ENCODE measurements at regions not wholly inside any gene's neighbourhood (a gene's known extent, or its start where the extent isn't known, plus 50 kb on each side); places are given as distances from the start of the nearest gene placed in this dataset.
A peak's percentile ranks its signal among the peaks of the same experiment; 100 is the strongest.

- no peak for TF ChIP-seq CTCF (IDR thresholded peaks at IDR 0.05)
- TF ChIP-seq EP300 (IDR thresholded peaks at IDR 0.05), result no peak
- no peak for TF ChIP-seq POLR2AphosphoS5 (IDR thresholded peaks at IDR 0.05)
- no peak for TF ChIP-seq POLR2A (IDR thresholded peaks at IDR 0.05)
- Histone ChIP-seq H3K36me3 (no peaks in the 10 kb centered on the region), H3K9me3 (no peaks in the 10 kb centered on the region), H3K27me3 (no peaks in the 10 kb centered on the region), H3K27ac (no peak overlapping the region), H3K4me1 (no peaks in the 10 kb centered on the region), H3K4me3 (no peak overlapping the region)
- ATAC-seq (ENCODE audit: low FRiP score in 2 of 2) (no peak), DNase-seq (peak in 1 of 2 donors; percentile 16)
- WGBS, 2 donors, result 84 to 85% methylated on average over 5 of the region's 5 CpGs
Measured at GRCh38 chr14:38129705-38130104, 78.0 kb upstream of the SSTR1 start.

DNA sequence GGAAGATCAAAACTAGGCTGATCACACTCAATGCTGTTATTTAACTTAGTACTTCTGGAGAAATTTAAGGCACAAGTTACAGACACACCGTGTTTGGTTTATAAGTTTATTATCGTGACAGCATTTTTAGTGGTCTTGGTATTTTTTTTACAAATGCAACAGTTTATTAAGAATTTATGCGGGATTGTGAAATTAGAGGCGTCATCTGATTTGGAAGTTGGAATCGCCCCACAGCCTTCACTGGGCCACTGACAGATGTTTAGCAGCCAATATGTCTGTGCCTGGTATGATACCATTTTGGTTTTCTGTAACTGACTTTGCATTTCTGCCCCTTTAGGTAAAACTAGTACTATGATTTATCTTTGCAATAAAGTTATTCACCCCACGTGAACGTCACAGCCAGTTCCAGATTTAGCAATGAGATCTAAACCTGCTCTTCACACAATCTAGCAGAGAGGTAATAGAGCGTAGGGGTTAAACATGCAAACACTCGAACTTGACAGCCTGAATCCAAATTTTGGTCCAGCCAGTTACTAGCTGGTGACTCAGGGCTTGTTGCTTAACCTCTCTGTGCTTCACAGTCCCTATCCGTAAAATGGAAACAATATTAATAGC is 73.2 kb upstream of the SSTR1 start:
- Histone ChIP-seq H3K27me3 (no peaks in the 10 kb centered on the region), H3K9me3 (no peaks in the 10 kb centered on the region), H3K4me3 (no peak overlapping the region), H3K36me3 (no peaks in the 10 kb centered on the region), H3K27ac (no peak overlapping the region), H3K4me1 (no peaks in the 10 kb centered on the region)
- ATAC-seq (ENCODE audit: low FRiP score in 2 of 2) (no peak), DNase-seq (no peak)
- TF ChIP-seq CTCF (IDR thresholded peaks at IDR 0.05) (no peak), POLR2AphosphoS5 (IDR thresholded peaks at IDR 0.05) (no peak), POLR2A (IDR thresholded peaks at IDR 0.05) (no peak), EP300 (IDR thresholded peaks at IDR 0.05) (no peak)
- 78 to 81% methylated on average over 10 of the region's 10 CpGs for WGBS, 2 donors

GRCh38 chr14:38135106-38135867 is 72.4 kb upstream of the SSTR1 start:
- H3K4me1 ChIP-seq, result no peaks in the 10 kb centered on the region
- H3K27ac ChIP-seq, result no peak overlapping the region
- no peaks in the 10 kb centered on the region for H3K27me3 ChIP-seq
- no peak for TF ChIP-seq POLR2A (IDR thresholded peaks at IDR 0.05)
- TF ChIP-seq CTCF (IDR thresholded peaks at IDR 0.05), result no peak
- TF ChIP-seq EP300 (IDR thresholded peaks at IDR 0.05), result no peak
- TF ChIP-seq POLR2AphosphoS5 (IDR thresholded peaks at IDR 0.05), result no peak
- DNase-seq (no peak), ATAC-seq (ENCODE audit: low FRiP score in 2 of 2) (no peak)
- whole genome bisulfite sequencing, 2 donors, result 71 to 78% methylated on average over 5 of the region's 5 CpGs
- no peaks in the 10 kb centered on the region for H3K9me3 ChIP-seq
- H3K4me3 ChIP-seq, result no peak overlapping the region
- H3K36me3 ChIP-seq, result no peaks in the 10 kb centered on the region

GRCh38 chr14:38137005-38137404 is 70.7 kb upstream of the SSTR1 start:
- no peak for ATAC-seq (ENCODE audit: low FRiP score in 2 of 2)

More at GRCh38 chr14:38137005-38137404, 70.7 kb upstream of the SSTR1 start:
- Histone ChIP-seq H3K9me3 (no peaks in the 10 kb centered on the region), H3K36me3 (no peaks in the 10 kb centered on the region), H3K4me1 (no peaks in the 10 kb centered on the region), H3K4me3 (no peak overlapping the region), H3K27ac (no peak overlapping the region), H3K27me3 (no peaks in the 10 kb centered on the region)
- no peak for DNase-seq
- TF ChIP-seq POLR2A (IDR thresholded peaks at IDR 0.05) (no peak), CTCF (IDR thresholded peaks at IDR 0.05) (no peak), EP300 (IDR thresholded peaks at IDR 0.05) (no peak), POLR2AphosphoS5 (IDR thresholded peaks at IDR 0.05) (no peak)
- 94 to 96% methylated on average over 1 of the region's 1 CpG for WGBS, 2 donors

Data from upper lobe of left lung (tissue), 6 donors.